ENCODE measurements at regions not wholly inside any gene's neighbourhood (a gene's known extent, or its start where the extent isn't known, plus 50 kb on each side); places are given as distances from the start of the nearest gene placed in this dataset.

GRCh38 chr5:15238006-15238405 lies 262.0 kb upstream of the FBXL7 start:
- H3K27ac ChIP-seq (ENCODE audit: low read depth, low read length, poor library complexity, severe bottlenecking), result no peak overlapping the region
- TF ChIP-seq, protein P1, sequence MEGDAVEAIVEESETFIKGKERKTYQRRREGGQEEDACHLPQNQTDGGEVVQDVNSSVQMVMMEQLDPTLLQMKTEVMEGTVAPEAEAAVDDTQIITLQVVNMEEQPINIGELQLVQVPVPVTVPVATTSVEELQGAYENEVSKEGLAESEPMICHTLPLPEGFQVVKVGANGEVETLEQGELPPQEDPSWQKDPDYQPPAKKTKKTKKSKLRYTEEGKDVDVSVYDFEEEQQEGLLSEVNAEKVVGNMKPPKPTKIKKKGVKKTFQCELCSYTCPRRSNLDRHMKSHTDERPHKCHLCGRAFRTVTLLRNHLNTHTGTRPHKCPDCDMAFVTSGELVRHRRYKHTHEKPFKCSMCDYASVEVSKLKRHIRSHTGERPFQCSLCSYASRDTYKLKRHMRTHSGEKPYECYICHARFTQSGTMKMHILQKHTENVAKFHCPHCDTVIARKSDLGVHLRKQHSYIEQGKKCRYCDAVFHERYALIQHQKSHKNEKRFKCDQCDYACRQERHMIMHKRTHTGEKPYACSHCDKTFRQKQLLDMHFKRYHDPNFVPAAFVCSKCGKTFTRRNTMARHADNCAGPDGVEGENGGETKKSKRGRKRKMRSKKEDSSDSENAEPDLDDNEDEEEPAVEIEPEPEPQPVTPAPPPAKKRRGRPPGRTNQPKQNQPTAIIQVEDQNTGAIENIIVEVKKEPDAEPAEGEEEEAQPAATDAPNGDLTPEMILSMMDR (conservative IDR thresholded peaks at IDR 0.05; ENCODE audit: low read depth, low read length), result no peak
- TF ChIP-seq EZH2 (IDR thresholded peaks at IDR 0.05; ENCODE audit: borderline replicate concordance, low read depth, low read length, poor library complexity, severe bottlenecking), result no peak
- peaks cover 4% of the 10 kb centered on the region for H3K9me3 ChIP-seq (ENCODE audit: low read depth, low read length, poor library complexity, severe bottlenecking)
- H3K27me3 ChIP-seq (replicated peaks; ENCODE audit: insufficient read depth, low read depth, low read length, poor library complexity), result no peaks in the 10 kb centered on the region
- H3K36me3 ChIP-seq (ENCODE audit: insufficient read depth, low read length, poor library complexity, severe bottlenecking), result no peaks in the 10 kb centered on the region
- no TSS peak for BruUV-seq (replicated peaks)
- no peak for DNase-seq (ENCODE audit: low spot score)
- ChIA-PET POLR2A (ENCODE audit: low non-redundant PET) (no interaction called here), CTCF (no interaction called here)
- intact Hi-C loops (cut with micrococcal nuclease; ENCODE audit: unreplicated experiment), result no loop called here
- no peaks in the 10 kb centered on the region for H3K4me1 ChIP-seq (ENCODE audit: insufficient read depth, low read length, poor library complexity, severe bottlenecking)
- no peak overlapping the region for H3K4me3 ChIP-seq (ENCODE audit: low read depth, low read length, poor library complexity, severe bottlenecking)

DNA sequence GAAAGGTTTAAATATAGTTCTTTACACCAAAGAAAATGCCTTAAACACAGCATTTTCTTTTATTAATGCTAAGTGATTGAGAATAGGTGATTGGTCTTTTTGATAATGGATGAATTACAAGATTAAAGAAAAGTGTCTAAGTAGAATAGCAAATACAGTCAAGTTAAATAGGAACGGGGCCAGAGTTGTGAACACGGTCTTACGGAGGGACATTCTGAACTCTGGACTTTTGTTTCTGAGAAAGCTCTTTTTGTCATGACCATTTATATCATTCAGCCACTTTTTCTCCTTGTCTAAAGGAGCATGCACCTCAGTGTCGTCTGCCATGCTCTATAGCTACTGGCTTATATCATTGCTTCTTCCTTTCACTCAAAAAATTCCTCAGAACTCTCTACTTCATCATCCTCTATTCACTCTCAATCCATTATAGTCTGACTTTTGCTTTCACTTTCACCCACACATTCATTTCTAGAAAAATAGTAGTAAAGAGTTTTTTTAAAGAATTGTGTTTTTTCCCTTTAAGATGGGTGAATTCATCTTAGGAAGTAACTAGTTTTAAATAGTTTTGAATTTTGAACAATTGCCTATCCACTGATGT lies 263.0 kb upstream of the FBXL7 start:
- Histone ChIP-seq H3K9me3 (ENCODE audit: low read depth, low read length, poor library complexity, severe bottlenecking) (peaks cover 4% of the 10 kb centered on the region), H3K4me1 (ENCODE audit: insufficient read depth, low read length, poor library complexity, severe bottlenecking) (no peaks in the 10 kb centered on the region), H3K27me3 (replicated peaks; ENCODE audit: insufficient read depth, low read depth, low read length, poor library complexity) (no peaks in the 10 kb centered on the region), H3K36me3 (ENCODE audit: insufficient read depth, low read length, poor library complexity, severe bottlenecking) (no peaks in the 10 kb centered on the region), H3K4me3 (ENCODE audit: low read depth, low read length, poor library complexity, severe bottlenecking) (no peak overlapping the region), H3K27ac (ENCODE audit: low read depth, low read length, poor library complexity, severe bottlenecking) (no peak overlapping the region)
- TF ChIP-seq, protein P1 (conservative IDR thresholded peaks at IDR 0.05; ENCODE audit: low read depth, low read length), result no peak
- TF ChIP-seq EZH2 (IDR thresholded peaks at IDR 0.05; ENCODE audit: borderline replicate concordance, low read depth, low read length, poor library complexity, severe bottlenecking), result no peak
- no TSS peak for BruUV-seq (replicated peaks)
- DNase-seq (ENCODE audit: low spot score), result no peak
- CTCF ChIA-PET, result no interaction called here
- intact Hi-C loops (cut with micrococcal nuclease; ENCODE audit: unreplicated experiment), result no loop called here
- POLR2A ChIA-PET (ENCODE audit: low non-redundant PET), result no interaction called here

DNA sequence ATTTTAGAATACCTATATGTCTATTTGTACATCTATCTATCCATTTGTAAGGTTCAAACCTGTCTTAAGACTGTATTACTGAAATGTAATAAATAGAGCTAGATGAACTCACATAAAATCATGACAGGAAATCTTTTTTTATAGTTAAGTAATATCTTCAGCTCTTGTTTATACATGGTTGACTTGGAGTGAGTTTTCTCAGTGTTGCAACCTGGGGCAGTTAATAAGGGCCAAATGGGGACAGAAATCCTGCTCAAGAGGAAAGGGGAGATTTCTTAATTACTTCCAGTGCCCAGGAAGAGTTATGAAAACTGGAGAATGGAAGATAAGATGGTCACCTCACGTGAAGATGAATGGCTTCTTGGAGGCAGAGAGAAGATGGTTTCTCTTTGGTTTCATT lies 265.1 kb upstream of the FBXL7 start:
- Histone ChIP-seq H3K9me3 (ENCODE audit: low read depth, low read length, poor library complexity, severe bottlenecking) (no peaks in the 10 kb centered on the region), H3K4me3 (ENCODE audit: low read depth, low read length, poor library complexity, severe bottlenecking) (no peak overlapping the region), H3K36me3 (ENCODE audit: insufficient read depth, low read length, poor library complexity, severe bottlenecking) (no peaks in the 10 kb centered on the region), H3K27ac (ENCODE audit: low read depth, low read length, poor library complexity, severe bottlenecking) (no peak overlapping the region), H3K4me1 (ENCODE audit: insufficient read depth, low read length, poor library complexity, severe bottlenecking) (no peaks in the 10 kb centered on the region), H3K27me3 (replicated peaks; ENCODE audit: insufficient read depth, low read depth, low read length, poor library complexity) (no peaks in the 10 kb centered on the region)
- no peak for DNase-seq (ENCODE audit: low spot score)
- ChIA-PET CTCF (no interaction called here), POLR2A (ENCODE audit: low non-redundant PET) (no interaction called here)
- intact Hi-C loops (cut with micrococcal nuclease; ENCODE audit: unreplicated experiment), result no loop called here
- no TSS peak for BruUV-seq (replicated peaks)
- TF ChIP-seq, protein P1 (conservative IDR thresholded peaks at IDR 0.05; ENCODE audit: low read depth, low read length), result no peak
- no peak for TF ChIP-seq EZH2 (IDR thresholded peaks at IDR 0.05; ENCODE audit: borderline replicate concordance, low read depth, low read length, poor library complexity, severe bottlenecking)
